Activated CD8-positive, alpha-beta T cell treated with anti-CD3 and anti-CD28 coated beads for 36 hours (primary cell): ENCODE measurements at regions not wholly inside any gene's neighbourhood (a gene's known extent, or its start where the extent isn't known, plus 50 kb on each side); places are given as distances from the start of the nearest gene placed in this dataset.

Experiments used
- ATAC-seq: fragments of 200-7000 bp; cut with Tn5 transposase; one replicate; pipeline ENCODE4 v1.10.0; 2021; ENCODE audit warnings: mild to moderate bottlenecking, moderate library complexity
- CTCF ChIA-PET: fragments of 350-600 bp; sonication (Branson Sonifier 250); formaldehyde crosslinking; loops from one replicate; lab custom pipeline; 2021; ENCODE audit warnings: antibody characterized with exemption; lab: Charles Lee
- POLR2A ChIA-PET: fragments of 350-600 bp; sonication (Branson Sonifier 250); formaldehyde crosslinking; loops from one replicate; lab custom pipeline; 2021; ENCODE audit warnings: antibody characterized with exemption; lab: Charles Lee
- DNase-seq: peaks from one replicate; pipeline ENCODE4 v3.0.0-alpha.2; 2020
- H3K27ac Mint-ChIP-seq: one replicate; pipeline ENCODE4 v1.8.0; 2021; ENCODE audit warnings: mild to moderate bottlenecking, mixed read lengths
- H3K27me3 Mint-ChIP-seq: one replicate; pipeline ENCODE4 v1.8.0; 2021; ENCODE audit warnings: mixed read lengths
- H3K36me3 Mint-ChIP-seq: one replicate; pipeline ENCODE4 v1.8.0; 2021; ENCODE audit warnings: low read depth, mixed read lengths
- H3K4me1 Mint-ChIP-seq: one replicate; pipeline ENCODE4 v1.8.0; 2021; ENCODE audit warnings: low read depth, mixed read lengths
- H3K4me3 Mint-ChIP-seq: one replicate; pipeline ENCODE4 v1.8.0; 2021; ENCODE audit warnings: mild to moderate bottlenecking, moderate library complexity, mixed read lengths
- H3K9me3 Mint-ChIP-seq: one replicate; pipeline ENCODE4 v1.8.0; 2021; ENCODE audit warnings: mixed read lengths
- intact Hi-C: fragments of 100-400 bp; cut with micrococcal nuclease; formaldehyde crosslinking; loops from one replicate; pipeline ENCODE4 v1.10.0; 2022
- TF ChIP-seq, protein P1 (sequence below): fragments of 200-600 bp; IDR thresholded peaks from one replicate; pipeline ENCODE4 v1.8.0; 2022; ENCODE audit warnings: antibody characterized with exemption, mild to moderate bottlenecking

GRCh38 chr2:204040016-204040415 is 103.5 kb downstream of the ICOS start:
- Mint-ChIP-seq H3K4me1 (peaks cover 7% of the 10 kb centered on the region), H3K36me3 (no peaks in the 10 kb centered on the region), H3K4me3 (no peak overlapping the region), H3K9me3 (peaks cover 1% of the 10 kb centered on the region), H3K27ac (no peak overlapping the region), H3K27me3 (no peaks in the 10 kb centered on the region)
- TF ChIP-seq, protein P1, sequence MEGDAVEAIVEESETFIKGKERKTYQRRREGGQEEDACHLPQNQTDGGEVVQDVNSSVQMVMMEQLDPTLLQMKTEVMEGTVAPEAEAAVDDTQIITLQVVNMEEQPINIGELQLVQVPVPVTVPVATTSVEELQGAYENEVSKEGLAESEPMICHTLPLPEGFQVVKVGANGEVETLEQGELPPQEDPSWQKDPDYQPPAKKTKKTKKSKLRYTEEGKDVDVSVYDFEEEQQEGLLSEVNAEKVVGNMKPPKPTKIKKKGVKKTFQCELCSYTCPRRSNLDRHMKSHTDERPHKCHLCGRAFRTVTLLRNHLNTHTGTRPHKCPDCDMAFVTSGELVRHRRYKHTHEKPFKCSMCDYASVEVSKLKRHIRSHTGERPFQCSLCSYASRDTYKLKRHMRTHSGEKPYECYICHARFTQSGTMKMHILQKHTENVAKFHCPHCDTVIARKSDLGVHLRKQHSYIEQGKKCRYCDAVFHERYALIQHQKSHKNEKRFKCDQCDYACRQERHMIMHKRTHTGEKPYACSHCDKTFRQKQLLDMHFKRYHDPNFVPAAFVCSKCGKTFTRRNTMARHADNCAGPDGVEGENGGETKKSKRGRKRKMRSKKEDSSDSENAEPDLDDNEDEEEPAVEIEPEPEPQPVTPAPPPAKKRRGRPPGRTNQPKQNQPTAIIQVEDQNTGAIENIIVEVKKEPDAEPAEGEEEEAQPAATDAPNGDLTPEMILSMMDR, result no peak
- DNase-seq (no peak), ATAC-seq (no peak)
- intact Hi-C loops, result no loop called here
- ChIA-PET POLR2A (no interaction called here), CTCF (no interaction called here)

DNA sequence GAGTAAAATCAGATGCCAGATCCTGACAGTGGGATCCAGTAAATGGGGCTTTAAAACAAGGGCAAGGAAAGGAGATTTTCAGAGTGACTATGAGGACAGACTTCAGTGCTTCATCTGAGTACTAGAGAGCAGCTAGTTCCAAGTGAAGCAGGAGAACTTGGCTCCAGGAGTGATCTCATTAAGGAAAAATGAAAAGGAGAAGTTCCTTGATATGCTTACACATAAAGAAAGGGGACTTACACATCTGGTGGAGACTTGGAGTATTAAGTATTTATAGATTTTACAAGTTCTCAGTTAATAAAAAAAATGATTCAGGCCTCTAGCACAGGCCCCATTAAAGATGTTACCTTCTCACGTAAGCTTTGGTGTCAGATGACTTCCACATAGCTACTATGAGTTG is 105.8 kb downstream of the ICOS start:
- H3K4me3 Mint-ChIP-seq, result no peak overlapping the region
- TF ChIP-seq, protein P1, result no peak
- POLR2A ChIA-PET, result no interaction called here
- DNase-seq, result no peak
- no peak for ATAC-seq
- H3K4me1 Mint-ChIP-seq, result peaks cover 19% of the 10 kb centered on the region
- no peak overlapping the region for H3K27ac Mint-ChIP-seq
- H3K9me3 Mint-ChIP-seq, result peaks cover 1% of the 10 kb centered on the region
- intact Hi-C loops, result no loop called here
- CTCF ChIA-PET, result no interaction called here
- no peaks in the 10 kb centered on the region for H3K36me3 Mint-ChIP-seq
- no peaks in the 10 kb centered on the region for H3K27me3 Mint-ChIP-seq

DNA sequence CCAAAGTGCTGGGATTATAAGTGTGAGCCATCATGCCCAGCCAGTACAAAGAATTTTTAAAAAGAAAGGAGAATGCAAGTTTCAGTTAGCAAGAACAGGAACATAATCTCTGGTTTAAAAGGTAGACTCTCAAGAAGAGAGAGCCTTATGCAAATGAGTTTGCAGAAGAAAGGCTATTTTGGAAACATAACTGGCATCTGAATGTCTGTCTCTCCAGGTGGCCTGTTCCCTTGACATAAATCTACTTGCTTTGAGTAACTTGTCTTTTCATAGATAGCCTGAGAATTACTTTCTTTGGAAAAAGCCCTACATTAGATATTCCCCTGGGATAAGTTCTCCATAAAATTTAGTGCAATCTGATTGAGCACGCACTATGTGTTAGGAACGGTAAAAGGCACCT is 109.6 kb downstream of the ICOS start:
- H3K9me3 Mint-ChIP-seq, result peaks cover 1% of the 10 kb centered on the region
- no peak for ATAC-seq
- H3K4me3 Mint-ChIP-seq, result no peak overlapping the region
- TF ChIP-seq, protein P1, result no peak
- no peak overlapping the region for H3K27ac Mint-ChIP-seq
- ChIA-PET POLR2A (interaction anchor here (0.7 kb wide), 1 partner anchor 29 kb away, joined by 3 read pairs; no protein-coding TSS in a partner anchor), CTCF (interaction anchor here (0.9 to 1.6 kb wide), 4 partner anchors 12 to 26 kb away, joined by 3 to 6 read pairs (median 5); no protein-coding TSS in a partner anchor)
- no peaks in the 10 kb centered on the region for H3K27me3 Mint-ChIP-seq
- H3K36me3 Mint-ChIP-seq, result no peaks in the 10 kb centered on the region
- H3K4me1 Mint-ChIP-seq, result peaks cover 35% of the 10 kb centered on the region
- intact Hi-C loops, result no loop called here
- DNase-seq, result no peak

DNA sequence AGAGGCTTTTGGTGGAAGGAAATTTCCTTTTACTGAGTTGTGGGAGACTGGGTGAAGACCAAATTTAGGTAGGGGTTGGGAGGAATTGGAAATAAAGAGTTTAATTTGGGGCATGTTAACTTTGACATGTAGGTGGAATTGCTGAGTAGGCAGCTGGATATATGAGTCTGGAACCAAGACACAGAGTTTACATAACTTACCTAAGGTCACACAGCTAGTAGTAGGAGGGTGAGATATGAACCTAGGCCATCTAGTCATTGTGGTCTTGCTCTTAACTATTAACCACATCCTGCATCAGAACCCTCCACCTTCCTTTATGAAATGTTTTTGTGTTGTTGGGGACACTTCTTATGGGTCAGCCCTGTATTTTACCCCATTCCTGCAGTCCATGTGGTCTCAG is 113.1 kb downstream of the ICOS start:
- Mint-ChIP-seq H3K4me3 (no peak overlapping the region), H3K27me3 (no peaks in the 10 kb centered on the region), H3K4me1 (peaks cover 31% of the 10 kb centered on the region), H3K27ac (no peak overlapping the region), H3K36me3 (no peaks in the 10 kb centered on the region), H3K9me3 (no peaks in the 10 kb centered on the region)
- intact Hi-C loops, result no loop called here
- CTCF ChIA-PET, result interaction anchor here (2.7 kb wide), 1 partner anchor 25 kb away, joined by 18 read pairs; no protein-coding TSS in a partner anchor
- TF ChIP-seq, protein P1, result no peak
- no peak for DNase-seq
- POLR2A ChIA-PET, result no interaction called here
- peak; percentile 89 for ATAC-seq

DNA sequence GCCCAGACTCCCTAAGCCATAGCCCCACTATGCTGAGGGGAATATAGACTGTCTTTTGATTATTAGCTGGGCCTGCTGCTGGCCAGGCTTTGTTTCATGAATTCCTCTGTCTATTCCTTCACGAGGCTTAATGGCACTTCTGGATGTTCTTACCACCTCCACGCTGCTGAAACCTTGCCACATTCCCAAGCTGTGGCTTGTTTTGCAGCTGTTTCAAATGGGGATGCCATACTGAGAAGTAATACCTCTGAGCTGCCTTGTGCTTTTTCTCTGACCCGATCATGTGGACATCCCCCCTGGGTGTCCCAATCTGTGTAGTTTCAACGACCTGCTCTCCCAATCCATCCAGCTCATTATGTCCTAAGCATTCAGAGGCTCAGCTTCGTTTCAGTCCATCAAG is 114.1 kb downstream of the ICOS start:
- H3K27ac Mint-ChIP-seq, result no peak overlapping the region
- intact Hi-C loops, result no loop called here
- TF ChIP-seq, protein P1, result no peak
- H3K4me3 Mint-ChIP-seq, result no peak overlapping the region
- ChIA-PET CTCF (interaction anchor here (0.7 to 2.7 kb wide), 19 partner anchors 11 to 141 kb away, joined by 3 to 20 read pairs (median 4); no protein-coding TSS in a partner anchor), POLR2A (no interaction called here)
- no peaks in the 10 kb centered on the region for H3K27me3 Mint-ChIP-seq
- DNase-seq, result no peak
- peaks cover 23% of the 10 kb centered on the region for H3K4me1 Mint-ChIP-seq
- H3K36me3 Mint-ChIP-seq, result no peaks in the 10 kb centered on the region
- no peak for ATAC-seq
- no peaks in the 10 kb centered on the region for H3K9me3 Mint-ChIP-seq
